Activated CD4-positive, alpha-beta T cell treated with anti-CD3 and anti-CD28 coated beads, Interleukin-2, amount 10 ng/mL, durations not matched to agents 24 days and 14 days (primary cell): ENCODE measurements at regions not wholly inside any gene's neighbourhood (a gene's known extent, or its start where the extent isn't known, plus 50 kb on each side); places are given as distances from the start of the nearest gene placed in this dataset.

Experiments used
- DNase-seq: peaks from one replicate; pipeline ENCODE4 v3.0.0; 2022
- H3K27ac Mint-ChIP-seq: one replicate; pipeline ENCODE4 v1.8.0; 2022; ENCODE audit warnings: mild to moderate bottlenecking, mixed read lengths
- H3K27me3 Mint-ChIP-seq: one replicate; pipeline ENCODE4 v1.8.0; 2022; ENCODE audit warnings: mixed read lengths
- H3K36me3 Mint-ChIP-seq: one replicate; pipeline ENCODE4 v1.8.0; 2022; ENCODE audit warnings: low read depth, mild to moderate bottlenecking, mixed read lengths
- H3K4me1 Mint-ChIP-seq: one replicate; pipeline ENCODE4 v1.8.0; 2021; ENCODE audit warnings: mixed read lengths
- H3K4me3 Mint-ChIP-seq: one replicate; pipeline ENCODE4 v1.8.0; 2022; ENCODE audit warnings: mild to moderate bottlenecking, moderate library complexity, mixed read lengths
- H3K9me3 Mint-ChIP-seq: one replicate; pipeline ENCODE4 v1.8.0; 2021; ENCODE audit warnings: mixed read lengths
- intact Hi-C: fragments of 100-400 bp; cut with micrococcal nuclease; formaldehyde crosslinking; loops from one replicate; pipeline ENCODE4 v1.15.1; 2023

DNA sequence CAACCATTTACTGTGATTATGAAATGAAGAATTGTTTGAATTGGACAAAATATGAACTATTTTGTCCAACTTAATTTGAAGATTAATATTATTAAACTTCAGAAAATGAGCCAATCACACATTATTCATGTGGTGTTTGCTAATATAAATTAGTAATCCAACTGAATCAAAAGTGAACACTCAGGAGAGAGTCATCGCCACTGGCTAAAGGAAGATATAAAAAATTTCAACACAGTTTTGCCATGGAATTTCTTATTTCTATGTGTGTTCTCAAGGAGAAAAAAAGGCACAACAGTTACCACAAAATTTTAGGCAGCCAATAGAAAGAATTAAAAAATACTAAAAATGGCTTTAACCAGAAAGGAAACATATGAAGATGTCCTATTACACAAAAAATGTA lies 2683.8 kb downstream of the PCDH9 start:
- no peaks in the 10 kb centered on the region for H3K36me3 Mint-ChIP-seq
- H3K27ac Mint-ChIP-seq: no peak overlapping the region
- H3K4me1 Mint-ChIP-seq: no peaks in the 10 kb centered on the region
- intact Hi-C loops: no loop called here
- DNase-seq: no peak
- H3K27me3 Mint-ChIP-seq: no peaks in the 10 kb centered on the region
- no peaks in the 10 kb centered on the region for H3K9me3 Mint-ChIP-seq
- H3K4me3 Mint-ChIP-seq: no peak overlapping the region

DNA sequence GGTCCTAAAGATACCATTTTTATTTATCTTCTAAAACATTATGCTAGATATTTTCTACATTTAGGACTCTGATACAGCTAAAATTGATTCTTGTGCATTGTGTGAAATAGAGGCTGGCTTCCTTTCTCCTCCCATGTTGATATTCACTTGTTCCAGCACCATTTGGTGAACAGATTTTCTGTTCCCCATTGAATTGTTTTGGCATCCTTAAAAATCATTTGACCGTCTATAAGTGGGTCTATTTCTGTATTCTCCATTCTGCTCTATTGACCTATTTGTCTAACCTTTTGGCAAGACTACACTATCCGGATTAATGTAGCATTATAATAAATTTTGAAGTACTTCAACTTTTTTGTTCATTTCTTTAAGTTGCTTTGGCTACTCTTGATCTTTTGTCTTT lies 2689.2 kb downstream of the PCDH9 start:
- intact Hi-C loops: no loop called here
- Mint-ChIP-seq H3K36me3 (no peaks in the 10 kb centered on the region), H3K27ac (no peak overlapping the region), H3K4me3 (no peak overlapping the region), H3K9me3 (no peaks in the 10 kb centered on the region), H3K27me3 (no peaks in the 10 kb centered on the region), H3K4me1 (no peaks in the 10 kb centered on the region)
- no peak for DNase-seq

DNA sequence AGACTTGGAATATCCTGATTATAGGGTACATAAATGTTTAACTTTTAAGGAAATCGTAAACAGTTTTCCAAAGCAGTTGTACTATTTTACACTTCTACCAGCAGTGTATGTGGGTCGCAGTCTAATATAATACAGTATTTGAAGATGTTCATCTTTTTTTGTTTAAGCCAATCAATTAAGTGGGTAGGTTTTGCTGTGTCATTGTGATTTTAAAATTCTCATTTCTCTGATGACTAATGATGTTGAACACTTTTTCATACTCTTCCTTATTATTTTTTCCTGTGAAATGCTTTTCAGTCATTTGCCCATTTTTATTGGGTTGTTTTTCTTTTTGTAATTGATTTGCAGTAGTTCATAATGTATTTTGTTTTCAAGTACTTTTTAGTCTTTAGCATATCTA lies 2689.7 kb downstream of the PCDH9 start:
- no peak overlapping the region for H3K4me3 Mint-ChIP-seq
- no peak overlapping the region for H3K27ac Mint-ChIP-seq
- no peaks in the 10 kb centered on the region for H3K9me3 Mint-ChIP-seq
- no peak for DNase-seq
- no peaks in the 10 kb centered on the region for H3K4me1 Mint-ChIP-seq
- H3K27me3 Mint-ChIP-seq: no peaks in the 10 kb centered on the region
- intact Hi-C loops: no loop called here
- H3K36me3 Mint-ChIP-seq: no peaks in the 10 kb centered on the region

DNA sequence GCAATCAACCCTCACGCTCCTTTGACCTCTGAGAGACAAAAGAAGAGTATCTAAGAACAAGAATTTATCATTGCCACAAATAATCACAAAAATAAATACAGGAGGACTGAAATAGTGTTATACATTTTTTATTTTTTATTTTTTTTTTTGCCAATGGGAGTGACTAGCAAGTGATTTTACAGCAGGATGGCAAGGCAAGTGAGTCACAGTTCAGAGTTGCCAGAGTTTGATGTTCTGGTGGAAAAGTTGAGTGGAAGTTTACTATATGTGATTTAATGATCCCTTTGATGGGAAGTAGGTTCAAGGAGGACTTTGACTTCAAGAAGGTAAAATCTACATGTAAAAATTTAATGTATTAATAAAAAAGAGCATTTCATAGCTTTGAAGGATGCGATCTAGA lies 2691.4 kb downstream of the PCDH9 start:
- H3K27ac Mint-ChIP-seq: no peak overlapping the region
- no peak for DNase-seq
- H3K4me3 Mint-ChIP-seq: no peak overlapping the region
- no peaks in the 10 kb centered on the region for H3K36me3 Mint-ChIP-seq
- no peaks in the 10 kb centered on the region for H3K27me3 Mint-ChIP-seq
- intact Hi-C loops: no loop called here
- no peaks in the 10 kb centered on the region for H3K9me3 Mint-ChIP-seq
- no peaks in the 10 kb centered on the region for H3K4me1 Mint-ChIP-seq

DNA sequence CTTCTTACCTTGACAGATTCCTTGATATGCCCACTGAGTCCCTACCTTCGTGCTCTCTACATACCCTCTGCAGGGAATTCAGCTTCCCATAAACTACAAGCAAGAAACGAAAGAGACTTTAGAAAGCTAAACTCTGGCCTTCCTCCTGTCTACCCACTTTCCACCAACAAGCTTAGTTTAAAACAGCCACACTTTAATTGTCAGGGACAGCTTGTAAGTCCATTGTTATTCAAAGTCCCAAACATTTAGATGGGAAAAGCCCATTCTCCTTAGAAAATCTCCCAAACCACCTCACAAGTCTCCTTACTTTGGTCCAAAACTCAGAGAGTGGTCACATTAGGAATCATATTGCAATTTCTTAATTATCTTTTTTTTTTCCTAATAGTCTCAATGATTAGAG lies 2695.8 kb downstream of the PCDH9 start:
- Mint-ChIP-seq H3K36me3 (no peaks in the 10 kb centered on the region), H3K27me3 (no peaks in the 10 kb centered on the region), H3K4me1 (no peaks in the 10 kb centered on the region), H3K4me3 (no peak overlapping the region), H3K27ac (no peak overlapping the region), H3K9me3 (peaks cover 3% of the 10 kb centered on the region)
- DNase-seq: no peak
- intact Hi-C loops: no loop called here

DNA sequence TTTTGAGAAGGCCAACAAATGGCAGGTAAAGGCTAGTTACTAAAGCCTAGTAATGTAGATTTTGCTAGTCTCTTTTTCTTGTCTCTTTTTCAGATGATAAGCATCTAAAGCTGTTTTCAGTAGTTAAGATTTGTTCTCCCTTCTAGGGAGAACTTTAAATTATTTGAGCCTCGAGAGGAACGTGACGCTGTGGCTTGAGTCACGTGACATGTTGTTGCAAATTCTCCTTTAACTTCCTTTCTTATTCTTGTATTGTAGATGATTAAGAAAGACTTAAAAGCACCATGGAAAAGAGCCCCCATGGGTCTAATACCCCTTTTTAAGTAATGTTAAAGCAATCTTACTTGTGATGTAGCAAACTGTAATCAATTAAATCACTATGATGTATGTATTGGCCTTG lies 2698.7 kb downstream of the PCDH9 start:
- no peak overlapping the region for H3K27ac Mint-ChIP-seq
- no peak for DNase-seq
- no peaks in the 10 kb centered on the region for H3K4me1 Mint-ChIP-seq
- H3K9me3 Mint-ChIP-seq: peaks cover 3% of the 10 kb centered on the region
- no peak overlapping the region for H3K4me3 Mint-ChIP-seq
- no peaks in the 10 kb centered on the region for H3K27me3 Mint-ChIP-seq
- intact Hi-C loops: no loop called here
- H3K36me3 Mint-ChIP-seq: no peaks in the 10 kb centered on the region

DNA sequence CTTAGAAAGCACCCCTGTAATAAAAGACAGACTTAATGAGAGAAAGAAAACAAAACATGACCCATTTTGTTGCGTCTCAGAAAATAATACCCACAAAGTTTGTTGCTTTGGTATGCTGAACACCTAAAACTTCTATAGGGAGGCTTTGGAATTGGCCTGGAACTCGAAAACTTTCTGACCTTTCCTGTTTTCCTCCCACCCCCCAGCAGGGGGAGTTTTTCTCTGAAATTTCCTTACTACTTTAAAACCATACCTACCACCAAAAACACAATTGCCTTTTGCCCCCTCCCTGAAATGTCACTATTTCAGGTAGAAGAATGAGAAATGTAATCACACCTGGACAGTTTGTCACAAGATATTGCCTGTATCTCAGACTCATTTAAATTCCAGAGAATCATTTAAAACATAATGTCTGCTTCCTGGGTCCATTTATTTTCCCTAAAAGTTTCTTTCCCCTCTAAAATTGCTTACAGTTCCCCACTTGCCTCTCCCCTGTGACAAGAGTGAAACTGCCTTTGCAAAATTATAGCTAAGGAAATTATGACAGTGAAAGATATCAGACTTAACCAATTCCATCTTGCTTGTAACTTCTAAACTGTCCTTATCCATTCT lies 2700.2 kb downstream of the PCDH9 start:
- no peaks in the 10 kb centered on the region for H3K4me1 Mint-ChIP-seq
- intact Hi-C loops: no loop called here

GRCh38 chr13:64528838-64529237 lies 2701.3 kb downstream of the PCDH9 start:
- DNase-seq: no peak
- Mint-ChIP-seq H3K27me3 (no peaks in the 10 kb centered on the region), H3K4me1 (no peaks in the 10 kb centered on the region), H3K36me3 (no peaks in the 10 kb centered on the region), H3K27ac (no peak overlapping the region), H3K4me3 (no peak overlapping the region), H3K9me3 (peaks cover 3% of the 10 kb centered on the region)
- intact Hi-C loops: no loop called here

More for the DNA sequence above, 2700.2 kb downstream of the PCDH9 start:
- Mint-ChIP-seq H3K27ac (no peak overlapping the region), H3K27me3 (no peaks in the 10 kb centered on the region), H3K36me3 (no peaks in the 10 kb centered on the region), H3K9me3 (peaks cover 3% of the 10 kb centered on the region), H3K4me3 (no peak overlapping the region)
- DNase-seq: no peak

DNA sequence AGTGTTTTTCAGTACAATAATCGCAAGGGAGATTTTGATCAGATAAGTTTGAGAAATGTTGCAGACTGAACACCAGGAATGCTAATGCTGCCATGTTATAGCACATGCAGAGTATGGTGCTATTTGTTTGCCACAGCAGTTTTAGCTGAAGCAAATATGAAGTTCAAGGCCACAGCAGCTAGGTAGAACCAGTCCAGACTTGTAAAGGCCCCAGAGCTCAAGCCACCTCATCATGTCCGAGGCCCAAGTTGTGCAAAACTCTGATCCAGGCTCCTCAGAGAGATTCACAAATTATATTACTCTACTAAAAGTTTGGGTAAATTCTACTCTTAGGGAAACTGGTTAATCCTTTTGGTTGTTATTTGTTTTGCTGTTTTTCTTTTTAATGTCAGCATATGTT lies 2702.6 kb downstream of the PCDH9 start:
- Mint-ChIP-seq H3K27ac (no peak overlapping the region), H3K9me3 (no peaks in the 10 kb centered on the region), H3K36me3 (no peaks in the 10 kb centered on the region)

DNA sequence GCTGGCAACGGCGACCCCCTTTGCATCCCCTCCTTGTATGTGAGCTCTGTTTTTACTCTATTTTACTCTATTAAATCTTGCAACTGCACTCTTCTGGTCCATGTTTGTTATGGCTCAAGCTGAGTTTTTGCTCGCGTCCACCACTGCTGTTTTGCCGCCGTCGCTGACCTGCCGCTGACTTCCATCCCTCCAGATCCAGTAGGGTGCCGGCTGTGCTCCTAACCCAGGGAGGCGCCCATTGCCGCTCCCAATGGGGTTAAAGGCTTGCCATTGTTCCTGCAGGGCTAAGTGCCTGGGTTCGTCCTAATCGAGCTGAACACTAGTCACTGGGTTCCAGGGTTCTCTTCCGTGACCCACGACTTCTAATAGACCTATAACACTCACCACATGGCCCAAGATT lies 2704.4 kb downstream of the PCDH9 start:
- DNase-seq: no peak
- no peaks in the 10 kb centered on the region for H3K4me1 Mint-ChIP-seq
- no peaks in the 10 kb centered on the region for H3K36me3 Mint-ChIP-seq
- no peaks in the 10 kb centered on the region for H3K27me3 Mint-ChIP-seq
- H3K27ac Mint-ChIP-seq: no peak overlapping the region
- intact Hi-C loops: no loop called here
- H3K9me3 Mint-ChIP-seq: no peaks in the 10 kb centered on the region
- no peak overlapping the region for H3K4me3 Mint-ChIP-seq

More for the DNA sequence above, 2702.6 kb downstream of the PCDH9 start:
- H3K4me1 Mint-ChIP-seq: no peaks in the 10 kb centered on the region
- H3K4me3 Mint-ChIP-seq: no peak overlapping the region
- no peaks in the 10 kb centered on the region for H3K27me3 Mint-ChIP-seq
- intact Hi-C loops: no loop called here
- DNase-seq: no peak

DNA sequence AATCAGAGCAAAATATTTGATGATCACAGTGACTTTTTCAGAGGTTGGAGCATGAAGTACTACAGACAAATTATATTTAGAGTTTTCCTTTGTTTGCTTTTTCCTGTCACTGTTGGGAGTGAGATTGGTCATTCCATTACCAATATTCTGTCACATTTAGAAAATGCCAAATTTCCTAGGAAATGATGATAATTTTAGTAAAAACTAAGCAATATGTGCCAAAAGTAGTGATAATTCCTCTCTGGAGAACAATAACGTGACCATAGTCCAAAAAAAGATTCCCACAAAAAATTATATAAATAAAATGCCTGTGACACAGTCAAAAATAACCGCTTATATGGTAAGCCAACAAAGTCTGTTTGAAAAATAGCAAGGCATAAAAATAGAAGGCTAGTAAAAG lies 2719.4 kb downstream of the PCDH9 start:
- Mint-ChIP-seq H3K27me3 (no peaks in the 10 kb centered on the region), H3K36me3 (no peaks in the 10 kb centered on the region), H3K4me1 (no peaks in the 10 kb centered on the region), H3K9me3 (no peaks in the 10 kb centered on the region), H3K4me3 (no peak overlapping the region), H3K27ac (no peak overlapping the region)
- intact Hi-C loops: no loop called here
- no peak for DNase-seq

DNA sequence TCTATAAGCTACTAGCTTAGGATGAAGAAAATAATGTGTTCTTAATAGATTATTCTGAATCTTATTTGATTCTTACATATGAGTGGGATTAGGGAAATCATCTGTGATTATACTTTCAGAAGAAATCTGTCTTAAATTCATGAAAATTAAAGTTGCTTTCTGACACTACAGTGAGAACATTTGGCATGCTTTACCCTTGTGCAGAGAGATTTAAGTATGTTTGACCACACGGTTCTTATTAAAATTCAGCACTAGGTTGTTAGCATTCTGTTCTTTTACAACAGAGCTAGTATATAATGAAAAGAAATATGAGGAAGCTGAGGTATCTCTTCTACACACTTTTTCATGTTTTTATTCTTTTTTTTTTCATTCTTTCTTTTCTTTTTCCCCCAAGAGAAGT lies 2723.9 kb downstream of the PCDH9 start:
- Mint-ChIP-seq H3K4me1 (no peaks in the 10 kb centered on the region), H3K27ac (no peak overlapping the region), H3K9me3 (peaks cover 4% of the 10 kb centered on the region), H3K27me3 (no peaks in the 10 kb centered on the region), H3K36me3 (no peaks in the 10 kb centered on the region), H3K4me3 (no peak overlapping the region)
- intact Hi-C loops: no loop called here
- no peak for DNase-seq

DNA sequence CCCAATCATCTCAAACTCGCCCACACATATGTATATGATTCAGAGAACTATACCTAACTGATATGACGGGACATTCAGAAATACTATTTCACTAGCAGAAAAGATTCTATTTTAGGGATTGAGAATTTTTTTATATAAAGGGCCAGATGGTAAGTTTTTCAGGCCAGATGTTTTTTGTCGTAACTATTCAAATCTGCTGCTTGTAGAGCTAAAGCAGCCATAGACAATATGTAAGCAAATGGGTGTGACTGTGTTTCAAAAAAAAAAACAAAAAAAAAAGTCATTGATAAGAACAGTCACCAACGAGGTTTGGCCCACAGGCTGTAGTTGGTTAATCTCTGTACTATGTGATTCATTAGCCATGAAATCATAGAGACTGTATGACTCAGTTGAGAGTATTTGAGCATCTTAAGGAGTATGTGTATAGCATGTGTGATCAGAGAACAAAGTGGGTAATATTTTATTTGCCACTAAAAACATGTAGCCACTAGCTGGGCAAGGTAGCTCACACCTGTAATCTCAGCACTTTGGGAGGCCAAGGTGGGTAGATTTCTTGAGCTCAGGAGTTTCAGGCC lies 2724.7 kb downstream of the PCDH9 start:
- Mint-ChIP-seq H3K9me3 (peaks cover 4% of the 10 kb centered on the region), H3K4me3 (no peak overlapping the region), H3K27ac (no peak overlapping the region), H3K4me1 (no peaks in the 10 kb centered on the region), H3K27me3 (no peaks in the 10 kb centered on the region), H3K36me3 (no peaks in the 10 kb centered on the region)
- no peak for DNase-seq
- intact Hi-C loops: no loop called here

- no peak overlapping the region for H3K27ac Mint-ChIP-seq
- no peak for DNase-seq
- no peaks in the 10 kb centered on the region for H3K4me1 Mint-ChIP-seq
- no peaks in the 10 kb centered on the region for H3K27me3 Mint-ChIP-seq
- no peak overlapping the region for H3K4me3 Mint-ChIP-seq
- intact Hi-C loops: no loop called here
- H3K36me3 Mint-ChIP-seq: no peaks in the 10 kb centered on the region
- peaks cover under 1% of the 10 kb centered on the region for H3K9me3 Mint-ChIP-seq
Measured at GRCh38 chr13:64488731-64489130, 2741.4 kb downstream of the PCDH9 start.

DNA sequence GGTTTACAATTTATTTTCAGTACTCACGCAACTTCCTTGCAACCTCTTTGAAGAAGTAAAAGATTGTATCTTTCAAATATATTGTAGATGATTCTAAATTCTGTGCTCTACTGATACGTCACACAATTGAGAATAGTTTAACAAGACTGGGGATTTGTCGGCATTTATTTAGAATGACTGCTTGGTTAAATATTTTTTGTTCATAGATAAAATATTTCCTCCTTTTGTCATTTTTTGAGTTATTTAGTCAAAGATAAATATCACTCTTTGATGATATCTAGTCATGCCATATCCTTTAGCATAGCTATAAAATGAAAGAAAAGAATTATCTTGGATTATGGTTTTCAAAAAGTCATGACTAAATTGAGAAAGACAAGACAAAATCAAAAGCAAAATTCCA lies 2747.8 kb downstream of the PCDH9 start:
- H3K27me3 Mint-ChIP-seq: no peaks in the 10 kb centered on the region
- intact Hi-C loops: no loop called here
- peaks cover 6% of the 10 kb centered on the region for H3K9me3 Mint-ChIP-seq
- no peaks in the 10 kb centered on the region for H3K36me3 Mint-ChIP-seq
- H3K4me1 Mint-ChIP-seq: no peaks in the 10 kb centered on the region
- no peak for DNase-seq
- H3K27ac Mint-ChIP-seq: no peak overlapping the region
- H3K4me3 Mint-ChIP-seq: no peak overlapping the region
